IMR-90 (cell line): ENCODE measurements at regions not wholly inside any gene's neighbourhood (a gene's known extent, or its start where the extent isn't known, plus 50 kb on each side); places are given as distances from the start of the nearest gene placed in this dataset.

ENCODE experiments used
- ATAC-seq: fragments of 200-7000 bp; cut with Tn5 transposase; 2 replicates; pipeline ENCODE4 v1.9.1; 2020; ENCODE audit warnings: low read depth, mild to moderate bottlenecking, moderate library complexity
- BruUV-seq: library from RNA; stranded (reverse); fragments of 400-500 nt; replicated peaks from 2 replicates; lab custom pipeline; 2021; lab: Mats Ljungman, UMichigan
- CTCF ChIA-PET: fragments of 300-600 bp; formaldehyde crosslinking; extraction: SDS; loops from one replicate; lab custom pipeline; 2021; ENCODE audit warnings: antibody characterized with exemption; lab: Yijun Ruan, JAX
- POLR2A ChIA-PET: fragments of 300-600 bp; sonication (Branson Sonifier 250); formaldehyde crosslinking; loops from one replicate; lab custom pipeline; 2022; ENCODE audit warnings: antibody characterized with exemption; ENCODE audit not compliant: unreplicated experiment; lab: Charles Lee
- DNase-seq: peaks from one replicate; pipeline ENCODE4 v3.0.0; 2013
- H2AFZ ChIP-seq: replicated peaks from 2 replicates; pipeline ENCODE3; 2013; ENCODE audit warnings: low read length, mild to moderate bottlenecking; ENCODE audit not compliant: poor library complexity
- H2AK5ac ChIP-seq: 2 replicates; pipeline ENCODE4 v1.6.1; 2013; ENCODE audit warnings: low read depth, low read length, inconsistent platforms
- H2AK9ac ChIP-seq: replicated peaks from 2 replicates; pipeline ENCODE3; 2013; ENCODE audit warnings: mild to moderate bottlenecking, low read depth, low read length, moderate library complexity; ENCODE audit not compliant: poor library complexity
- H2BK120ac ChIP-seq: 2 replicates; pipeline ENCODE4 v1.6.1; 2013; ENCODE audit warnings: low read depth, low read length, inconsistent platforms
- H2BK15ac ChIP-seq: 3 replicates; pipeline ENCODE4 v1.6.1; 2013; ENCODE audit warnings: low read depth, low read length, inconsistent platforms
- H2BK20ac ChIP-seq: 2 replicates; pipeline ENCODE4 v1.6.1; 2013; ENCODE audit warnings: low read depth, mild to moderate bottlenecking, inconsistent platforms, low read length, moderate library complexity
- H2BK5ac ChIP-seq: 2 replicates; pipeline ENCODE4 v1.6.1; 2013; ENCODE audit warnings: mild to moderate bottlenecking, low read depth, low read length, inconsistent platforms; ENCODE audit not compliant: poor library complexity, severe bottlenecking
- H3K14ac ChIP-seq: replicated peaks from 2 replicates; pipeline ENCODE4 v1.6.1; 2013; ENCODE audit warnings: low read depth, low read length, inconsistent platforms
- H3K18ac ChIP-seq: 2 replicates; pipeline ENCODE4 v1.6.1; 2013; ENCODE audit warnings: low read depth, low read length, control low read depth
- H3K23ac ChIP-seq: 2 replicates; pipeline ENCODE4 v1.6.1; 2013; ENCODE audit warnings: low read depth, low read length, inconsistent platforms
- H3K27ac ChIP-seq: 2 replicates; pipeline ENCODE4 v1.5.1; 2013; ENCODE audit warnings: mild to moderate bottlenecking, control low read depth, low read length; ENCODE audit not compliant: insufficient read depth
- H3K27me3 ChIP-seq: 2 replicates; pipeline ENCODE4 v1.6.1; 2013; ENCODE audit warnings: low read length; ENCODE audit not compliant: control insufficient read depth, insufficient read depth
- H3K36me3 ChIP-seq: 2 replicates; pipeline ENCODE4 v1.6.1; 2013; ENCODE audit warnings: low read length, mixed read lengths; ENCODE audit not compliant: control insufficient read depth, insufficient read depth
- H3K4ac ChIP-seq: 2 replicates; pipeline ENCODE4 v1.6.1; 2013; ENCODE audit warnings: low read depth, low read length, inconsistent platforms
- H3K4me1 ChIP-seq: 2 replicates; pipeline ENCODE4 v1.6.1; 2013; ENCODE audit warnings: low read length, mixed read lengths; ENCODE audit not compliant: control insufficient read depth, insufficient read depth
- H3K4me2 ChIP-seq: 2 replicates; pipeline ENCODE4 v1.6.1; 2013; ENCODE audit warnings: low read depth, mild to moderate bottlenecking, control low read depth, low read length, moderate library complexity
- H3K4me3 ChIP-seq: 2 replicates; pipeline ENCODE4 v1.5.1; 2013; ENCODE audit warnings: low read depth, mild to moderate bottlenecking, control low read depth, low read length, moderate library complexity; ENCODE audit not compliant: insufficient read depth
- H3K56ac ChIP-seq: 2 replicates; pipeline ENCODE4 v1.6.1; 2013; ENCODE audit warnings: low read length, inconsistent platforms; ENCODE audit not compliant: insufficient read depth; ENCODE audit errors: extremely low read depth
- H3K79me1 ChIP-seq, 2 experiments: 2 replicates each; pipeline ENCODE4 v1.6.1; 2013; ENCODE audit warnings: low read length in 2 of 2, inconsistent platforms in 1 of 2, low read depth in 1 of 2
- H3K9ac ChIP-seq: 2 replicates; pipeline ENCODE4 v1.6.1; 2013; ENCODE audit warnings: low read depth, low read length, control low read depth
- H3K9me1 ChIP-seq: 2 replicates; pipeline ENCODE4 v1.6.1; 2013; ENCODE audit warnings: low read length, inconsistent platforms; ENCODE audit not compliant: insufficient read depth
- H3K9me3 ChIP-seq: 2 replicates; pipeline ENCODE4 v1.6.1; 2013; ENCODE audit warnings: low read length; ENCODE audit not compliant: control insufficient read depth, insufficient read depth
- H4K20me1 ChIP-seq: 2 replicates; pipeline ENCODE4 v1.6.1; 2013; ENCODE audit warnings: low read length, inconsistent platforms; ENCODE audit not compliant: insufficient read depth
- H4K5ac ChIP-seq: 2 replicates; pipeline ENCODE4 v1.6.1; 2013; ENCODE audit warnings: mild to moderate bottlenecking, low read depth, low read length, control low read depth
- H4K8ac ChIP-seq, 2 experiments: 2 replicates each; pipeline ENCODE4 v1.6.1; 2013; ENCODE audit warnings: low read depth in 2 of 2, low read length in 2 of 2, control low read depth in 1 of 2, inconsistent platforms in 1 of 2
- H4K91ac ChIP-seq: 2 replicates; pipeline ENCODE4 v1.6.1; 2013; ENCODE audit warnings: low read depth, low read length, inconsistent platforms; ENCODE audit not compliant: insufficient read depth
- BHLHE40 ChIP-seq: fragments of 150-350 bp; IDR thresholded peaks from 2 replicates; pipeline ENCODE4 v1.6.1; 2016; ENCODE audit warnings: mild to moderate bottlenecking, low read depth, low read length
- FOS ChIP-seq: fragments of 150-350 bp; IDR thresholded peaks from 2 replicates; pipeline ENCODE4 v1.6.1; 2016; ENCODE audit warnings: low read depth, low read length
- MXI1 ChIP-seq: IDR thresholded peaks from 2 replicates; pipeline ENCODE4 v1.6.1; 2012; ENCODE audit warnings: low read depth, mild to moderate bottlenecking, low read length, moderate library complexity, borderline replicate concordance
- RAD21 ChIP-seq: IDR thresholded peaks from 2 replicates; pipeline ENCODE4 v1.6.1; 2012; ENCODE audit warnings: low read length, improper control_type of control experiment
- WGBS, 2 experiments: methylation state at CpG; one replicate each; pipeline versions ENCODE4 v1.1.5 to v1.1.7; 2013; ENCODE audit warnings: missing lambda C conversion rate in 2 of 2; ENCODE audit not compliant: insufficient read length in 1 of 2; ENCODE audit errors: extremely low coverage in 2 of 2; 5-methylcytosine and 5-hydroxymethylcytosine counted together
- dilution Hi-C: fragments of 300-500 bp; cut with HindIII; formaldehyde crosslinking; loops from one replicate; pipeline ENCODE4 v1.14.3; 2018; ENCODE audit warnings: low sequenced_read_pairs; ENCODE audit not compliant: unreplicated experiment
- in situ Hi-C: fragments of 300-500 bp; cut with MboI; formaldehyde crosslinking; loops from 3 replicates; pipeline ENCODE4 v1.14.3; 2019; ENCODE audit warnings: low sequenced_read_pairs, inconsistent platforms, mixed read lengths
- intact Hi-C: fragments of 100-400 bp; cut with micrococcal nuclease; formaldehyde crosslinking; loops from 2 replicates; pipeline ENCODE4 v1.10.0; 2022

GRCh38 chr1:101440485-101440884, 203.7 kb downstream of the S1PR1 start:
- no peak overlapping the region for H3K4me3 ChIP-seq
- BruUV-seq = no TSS peak
- no peaks in the 10 kb centered on the region for H3K9me3 ChIP-seq
- no CpG with 5 or more reads among the region's 5 CpGs for WGBS, 2 experiments
- intact Hi-C loops (no loop called here), in situ Hi-C loops (no loop called here), dilution Hi-C loops (no loop called here)
- H3K36me3 ChIP-seq = no peaks in the 10 kb centered on the region
- TF ChIP-seq MXI1 (no peak), RAD21 (no peak), FOS (no peak), BHLHE40 (no peak)
- H4K91ac ChIP-seq = no peak overlapping the region
- no peak overlapping the region for H4K5ac ChIP-seq
- no peaks in the 10 kb centered on the region for H3K79me1 ChIP-seq
- DNase-seq (no peak), ATAC-seq (no peak)
- no peak overlapping the region for H3K18ac ChIP-seq
- ChIA-PET POLR2A (no interaction called here), CTCF (interaction anchor here (3.3 kb wide), 1 partner anchor 131 kb away, joined by 22 read pairs; no protein-coding TSS in a partner anchor)
- peaks cover 5% of the 10 kb centered on the region for H3K27me3 ChIP-seq
- no peak overlapping the region for H3K4me2 ChIP-seq
- no peaks in the 10 kb centered on the region for H3K4me1 ChIP-seq
- no peak overlapping the region for H2BK120ac ChIP-seq
- no peak overlapping the region for H3K27ac ChIP-seq
- H3K9me1 ChIP-seq = no peaks in the 10 kb centered on the region
- H2BK15ac ChIP-seq = no peak overlapping the region
- no peak overlapping the region for H2BK5ac ChIP-seq
- H2AFZ ChIP-seq = no peak overlapping the region
- H4K8ac ChIP-seq = no peak overlapping the region
- H4K20me1 ChIP-seq = no peaks in the 10 kb centered on the region
- no peak overlapping the region for H3K4ac ChIP-seq
- no peak overlapping the region for H3K9ac ChIP-seq
- H2BK20ac ChIP-seq = no peak overlapping the region
- H2AK9ac ChIP-seq = no peak overlapping the region
- H3K56ac ChIP-seq = no peak overlapping the region
- H2AK5ac ChIP-seq = no peak overlapping the region
- H3K23ac ChIP-seq = no peak overlapping the region
- H3K14ac ChIP-seq = no peak overlapping the region
